Panc1 (cell line): ENCODE measurements at regions not wholly inside any gene's neighbourhood (a gene's known extent, or its start where the extent isn't known, plus 50 kb on each side); places are given as distances from the start of the nearest gene placed in this dataset.

Source experiments
- ATAC-seq: fragments of 200-7000 bp; cut with Tn5 transposase; 2 replicates; pipeline ENCODE4 v1.9.1; 2020; ENCODE audit warnings: mild to moderate bottlenecking, moderate library complexity
- BruUV-seq: library from RNA; stranded (reverse); fragments of 400-500 nt; replicated peaks from 2 replicates; lab custom pipeline; 2021; lab: Mats Ljungman, UMichigan
- CTCF ChIA-PET: fragments of 300-600 bp; sonication (Branson Sonifier 250); formaldehyde crosslinking; loops from one replicate; lab custom pipeline; 2022; ENCODE audit warnings: antibody characterized with exemption; lab: Charles Lee
- POLR2A ChIA-PET: fragments of 300-600 bp; sonication (Branson Sonifier 250); formaldehyde crosslinking; loops from one replicate; lab custom pipeline; 2022; ENCODE audit warnings: antibody characterized with exemption; lab: Charles Lee
- DNase-seq: peaks from one replicate; pipeline ENCODE4 v3.0.0-alpha.2; 2010; ENCODE audit warnings: low read depth, low spot score
- H3K27ac ChIP-seq: 2 replicates; pipeline ENCODE4 v1.5.1; 2011; ENCODE audit warnings: mild to moderate bottlenecking, low read length, inconsistent platforms
- H3K27me3 ChIP-seq: fragments of 200-500 bp; sonication (Bioruptor generic); 2 replicates; pipeline ENCODE4 v1.6.0; 2014; ENCODE audit warnings: low read length, inconsistent platforms; ENCODE audit not compliant: control insufficient read depth, insufficient read depth
- H3K36me3 ChIP-seq: fragments of 200-500 bp; sonication (Bioruptor generic); 2 replicates; pipeline ENCODE4 v1.5.1; 2014; ENCODE audit warnings: inconsistent platforms, mild to moderate bottlenecking, low read length, moderate library complexity; ENCODE audit not compliant: control insufficient read depth, insufficient read depth
- H3K4me1 ChIP-seq: 2 replicates; pipeline ENCODE4 v1.5.1; 2011; ENCODE audit warnings: inconsistent platforms, mild to moderate bottlenecking, low read length, moderate library complexity; ENCODE audit not compliant: control insufficient read depth, insufficient read depth
- H3K4me3 ChIP-seq, 2 experiments: 2 replicates each; pipeline ENCODE4 v1.5.1; 2011 to 2012; ENCODE audit warnings: low read depth in 2 of 2, low read length in 2 of 2, mild to moderate bottlenecking in 2 of 2, inconsistent platforms in 1 of 2, moderate library complexity in 1 of 2
- H3K9me3 ChIP-seq: fragments of 200-500 bp; sonication (Bioruptor generic); 2 replicates; pipeline ENCODE4 v1.5.1; 2014; ENCODE audit warnings: low read depth, mild to moderate bottlenecking, inconsistent platforms, low read length, moderate library complexity; ENCODE audit not compliant: control insufficient read depth, insufficient read depth
- POLR2AphosphoS5 ChIP-seq: IDR thresholded peaks from 2 replicates; pipeline ENCODE4 v1.6.1; 2012; ENCODE audit warnings: mild to moderate bottlenecking, low read depth, low read length, moderate library complexity
- SIN3A ChIP-seq: IDR thresholded peaks from 2 replicates; pipeline ENCODE4 v1.6.1; 2012; ENCODE audit warnings: low read depth, mild to moderate bottlenecking, low read length, moderate library complexity, borderline replicate concordance; ENCODE audit not compliant: insufficient read depth
- TCF7L2 ChIP-seq: IDR thresholded peaks from 2 replicates; pipeline ENCODE4 v1.6.1; 2011; ENCODE audit warnings: mild to moderate bottlenecking, low read depth, low read length, inconsistent platforms
- in situ Hi-C: cut with HindIII; loops from 2 replicates; pipeline ENCODE4 v1.10.0; 2016; ENCODE audit warnings: low sequenced_read_pairs, low pct_unique_long_range_greater_than_20kb
- intact Hi-C: fragments of 100-400 bp; cut with micrococcal nuclease; formaldehyde crosslinking; loops from one replicate; pipeline ENCODE4 v1.10.0; 2022; ENCODE audit not compliant: unreplicated experiment
- TF ChIP-seq, protein P1 (sequence below): fragments of 450-650 bp; IDR thresholded peaks from 2 replicates; pipeline ENCODE4 v1.5.1; 2017; ENCODE audit warnings: mild to moderate bottlenecking
- TF ChIP-seq, protein P2 (sequence below), 2 experiments: IDR thresholded peaks; 2 replicates each; pipeline ENCODE4 v1.6.1; 2011 to 2012; ENCODE audit warnings: low read depth in 2 of 2, control low read depth in 1 of 2, low read length in 1 of 2, mild to moderate bottlenecking in 1 of 2, moderate library complexity in 1 of 2; ENCODE audit not compliant: insufficient read depth in 1 of 2

GRCh38 chr7:109996927-109997326 lies 1094.0 kb upstream of the LRRN3 start:
- CTCF ChIA-PET = no interaction called here
- ATAC-seq = no peak

DNA sequence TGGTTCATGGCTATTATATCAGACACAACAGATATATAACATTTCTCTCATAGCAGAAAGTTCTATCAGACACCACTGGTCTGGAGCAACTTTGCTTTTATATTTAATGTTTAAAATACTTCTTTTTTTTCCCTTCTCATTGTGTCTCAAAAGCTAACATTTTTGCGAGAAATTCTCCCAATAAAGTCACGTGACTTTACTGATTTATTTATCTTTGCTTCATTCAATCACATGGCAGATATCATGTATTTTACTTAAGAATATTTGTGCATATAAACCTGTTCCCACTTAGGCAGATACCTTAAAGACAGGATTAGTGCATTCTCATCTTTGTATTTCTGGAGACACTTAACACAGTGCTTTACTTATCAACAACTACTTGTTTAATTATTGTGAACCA lies 1093.1 kb upstream of the LRRN3 start:
- no TSS peak for BruUV-seq
- H3K27me3 ChIP-seq = no peaks in the 10 kb centered on the region
- TF ChIP-seq, protein P1, sequence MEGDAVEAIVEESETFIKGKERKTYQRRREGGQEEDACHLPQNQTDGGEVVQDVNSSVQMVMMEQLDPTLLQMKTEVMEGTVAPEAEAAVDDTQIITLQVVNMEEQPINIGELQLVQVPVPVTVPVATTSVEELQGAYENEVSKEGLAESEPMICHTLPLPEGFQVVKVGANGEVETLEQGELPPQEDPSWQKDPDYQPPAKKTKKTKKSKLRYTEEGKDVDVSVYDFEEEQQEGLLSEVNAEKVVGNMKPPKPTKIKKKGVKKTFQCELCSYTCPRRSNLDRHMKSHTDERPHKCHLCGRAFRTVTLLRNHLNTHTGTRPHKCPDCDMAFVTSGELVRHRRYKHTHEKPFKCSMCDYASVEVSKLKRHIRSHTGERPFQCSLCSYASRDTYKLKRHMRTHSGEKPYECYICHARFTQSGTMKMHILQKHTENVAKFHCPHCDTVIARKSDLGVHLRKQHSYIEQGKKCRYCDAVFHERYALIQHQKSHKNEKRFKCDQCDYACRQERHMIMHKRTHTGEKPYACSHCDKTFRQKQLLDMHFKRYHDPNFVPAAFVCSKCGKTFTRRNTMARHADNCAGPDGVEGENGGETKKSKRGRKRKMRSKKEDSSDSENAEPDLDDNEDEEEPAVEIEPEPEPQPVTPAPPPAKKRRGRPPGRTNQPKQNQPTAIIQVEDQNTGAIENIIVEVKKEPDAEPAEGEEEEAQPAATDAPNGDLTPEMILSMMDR = no peak
- TF ChIP-seq TCF7L2 (no peak), SIN3A (no peak), POLR2AphosphoS5 (no peak)
- TF ChIP-seq, protein P2, sequence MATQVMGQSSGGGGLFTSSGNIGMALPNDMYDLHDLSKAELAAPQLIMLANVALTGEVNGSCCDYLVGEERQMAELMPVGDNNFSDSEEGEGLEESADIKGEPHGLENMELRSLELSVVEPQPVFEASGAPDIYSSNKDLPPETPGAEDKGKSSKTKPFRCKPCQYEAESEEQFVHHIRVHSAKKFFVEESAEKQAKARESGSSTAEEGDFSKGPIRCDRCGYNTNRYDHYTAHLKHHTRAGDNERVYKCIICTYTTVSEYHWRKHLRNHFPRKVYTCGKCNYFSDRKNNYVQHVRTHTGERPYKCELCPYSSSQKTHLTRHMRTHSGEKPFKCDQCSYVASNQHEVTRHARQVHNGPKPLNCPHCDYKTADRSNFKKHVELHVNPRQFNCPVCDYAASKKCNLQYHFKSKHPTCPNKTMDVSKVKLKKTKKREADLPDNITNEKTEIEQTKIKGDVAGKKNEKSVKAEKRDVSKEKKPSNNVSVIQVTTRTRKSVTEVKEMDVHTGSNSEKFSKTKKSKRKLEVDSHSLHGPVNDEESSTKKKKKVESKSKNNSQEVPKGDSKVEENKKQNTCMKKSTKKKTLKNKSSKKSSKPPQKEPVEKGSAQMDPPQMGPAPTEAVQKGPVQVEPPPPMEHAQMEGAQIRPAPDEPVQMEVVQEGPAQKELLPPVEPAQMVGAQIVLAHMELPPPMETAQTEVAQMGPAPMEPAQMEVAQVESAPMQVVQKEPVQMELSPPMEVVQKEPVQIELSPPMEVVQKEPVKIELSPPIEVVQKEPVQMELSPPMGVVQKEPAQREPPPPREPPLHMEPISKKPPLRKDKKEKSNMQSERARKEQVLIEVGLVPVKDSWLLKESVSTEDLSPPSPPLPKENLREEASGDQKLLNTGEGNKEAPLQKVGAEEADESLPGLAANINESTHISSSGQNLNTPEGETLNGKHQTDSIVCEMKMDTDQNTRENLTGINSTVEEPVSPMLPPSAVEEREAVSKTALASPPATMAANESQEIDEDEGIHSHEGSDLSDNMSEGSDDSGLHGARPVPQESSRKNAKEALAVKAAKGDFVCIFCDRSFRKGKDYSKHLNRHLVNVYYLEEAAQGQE (IDR thresholded peaks at IDR 0.05; ENCODE audit: insufficient read depth in 1 of 2, low read depth in 2 of 2, low read length in 1 of 2) = no peak
- H3K27ac ChIP-seq = no peak overlapping the region
- H3K36me3 ChIP-seq = no peaks in the 10 kb centered on the region
- DNase-seq = no peak
- POLR2A ChIA-PET = no interaction called here
- no peaks in the 10 kb centered on the region for H3K4me1 ChIP-seq
- intact Hi-C loops (no loop called here), in situ Hi-C loops (no loop called here)
- no peaks in the 10 kb centered on the region for H3K9me3 ChIP-seq
- no peak for ATAC-seq
- no peak overlapping the region for H3K4me3 ChIP-seq
- CTCF ChIA-PET = no interaction called here

More at GRCh38 chr7:109996927-109997326, 1094.0 kb upstream of the LRRN3 start:
- BruUV-seq = no TSS peak
- H3K27me3 ChIP-seq = no peaks in the 10 kb centered on the region
- no peak for DNase-seq
- H3K27ac ChIP-seq = no peak overlapping the region
- POLR2A ChIA-PET = no interaction called here
- no peaks in the 10 kb centered on the region for H3K9me3 ChIP-seq
- intact Hi-C loops (no loop called here), in situ Hi-C loops (no loop called here)
- no peaks in the 10 kb centered on the region for H3K36me3 ChIP-seq
- H3K4me1 ChIP-seq = no peaks in the 10 kb centered on the region
- no peak overlapping the region for H3K4me3 ChIP-seq
- TF ChIP-seq, protein P2 (IDR thresholded peaks at IDR 0.05; ENCODE audit: insufficient read depth in 1 of 2, low read depth in 2 of 2, low read length in 1 of 2) = no peak
- TF ChIP-seq POLR2AphosphoS5 (no peak), SIN3A (no peak), TCF7L2 (no peak)
- TF ChIP-seq, protein P1 = no peak
